ENCODE measurements at regions not wholly inside any gene's neighbourhood (a gene's known extent, or its start where the extent isn't known, plus 50 kb on each side); places are given as distances from the start of the nearest gene placed in this dataset.
"Not testable (repeated sequence)": the region's sequence is repeated elsewhere in the genome, so short reads cannot be mapped to it uniquely, and the experiment has no call there.

DNA sequence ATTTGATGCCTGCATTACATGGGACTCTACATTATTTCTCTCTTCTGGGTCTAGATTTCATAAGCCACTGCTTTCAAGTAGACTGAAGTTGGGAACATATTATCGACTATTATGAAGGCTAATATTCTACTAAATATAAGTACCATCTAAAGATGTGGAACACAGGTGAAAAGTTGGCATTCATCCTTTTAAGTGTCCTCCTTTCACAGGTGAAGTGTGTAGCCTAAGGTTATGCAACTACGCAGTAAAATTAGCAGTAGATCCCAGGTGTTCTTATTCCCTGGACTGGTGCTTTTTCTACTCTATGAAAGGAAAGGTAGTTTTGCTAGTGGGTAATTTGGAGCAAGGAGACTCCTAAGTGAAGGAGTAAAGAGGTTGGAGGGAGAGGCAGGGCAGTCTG, 88.2 kb upstream of the DPP10 start:
- no peak for DNase-seq
- TF ChIP-seq, protein P1, sequence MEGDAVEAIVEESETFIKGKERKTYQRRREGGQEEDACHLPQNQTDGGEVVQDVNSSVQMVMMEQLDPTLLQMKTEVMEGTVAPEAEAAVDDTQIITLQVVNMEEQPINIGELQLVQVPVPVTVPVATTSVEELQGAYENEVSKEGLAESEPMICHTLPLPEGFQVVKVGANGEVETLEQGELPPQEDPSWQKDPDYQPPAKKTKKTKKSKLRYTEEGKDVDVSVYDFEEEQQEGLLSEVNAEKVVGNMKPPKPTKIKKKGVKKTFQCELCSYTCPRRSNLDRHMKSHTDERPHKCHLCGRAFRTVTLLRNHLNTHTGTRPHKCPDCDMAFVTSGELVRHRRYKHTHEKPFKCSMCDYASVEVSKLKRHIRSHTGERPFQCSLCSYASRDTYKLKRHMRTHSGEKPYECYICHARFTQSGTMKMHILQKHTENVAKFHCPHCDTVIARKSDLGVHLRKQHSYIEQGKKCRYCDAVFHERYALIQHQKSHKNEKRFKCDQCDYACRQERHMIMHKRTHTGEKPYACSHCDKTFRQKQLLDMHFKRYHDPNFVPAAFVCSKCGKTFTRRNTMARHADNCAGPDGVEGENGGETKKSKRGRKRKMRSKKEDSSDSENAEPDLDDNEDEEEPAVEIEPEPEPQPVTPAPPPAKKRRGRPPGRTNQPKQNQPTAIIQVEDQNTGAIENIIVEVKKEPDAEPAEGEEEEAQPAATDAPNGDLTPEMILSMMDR (IDR thresholded peaks at IDR 0.05; ENCODE audit: control extremely low read depth, extremely low read depth), result no peak
- H3K36me3 ChIP-seq (ENCODE audit: control insufficient read depth in 4 of 4, insufficient read depth in 4 of 4, low read length in 4 of 4), result no peaks in the 10 kb centered on the region
- H3K4me1 ChIP-seq (ENCODE audit: control insufficient read depth in 5 of 5, insufficient read depth in 5 of 5, low read length in 5 of 5), result no peaks in the 10 kb centered on the region
- H3K27me3 ChIP-seq (ENCODE audit: control insufficient read depth in 3 of 3, insufficient read depth in 3 of 3, low read length in 2 of 3), result no peaks in the 10 kb centered on the region
- 68 to 87% methylated on average over 2 of the region's 2 CpGs for whole genome bisulfite sequencing, 2 donors
- no peak overlapping the region for H3K4me3 ChIP-seq
- ATAC-seq (ENCODE audit: insufficient read depth, low FRiP score), result no peak
- no peaks in the 10 kb centered on the region for H3K9me3 ChIP-seq (ENCODE audit: control insufficient read depth in 4 of 4, insufficient read depth in 3 of 4, low read length in 3 of 4)
- no peak overlapping the region for H3K27ac ChIP-seq (ENCODE audit: low read depth in 1 of 2, low read length in 1 of 2)
- H3K9ac ChIP-seq (ENCODE audit: insufficient read depth in 1 of 2, low read length in 2 of 2), result no peak overlapping the region

DNA sequence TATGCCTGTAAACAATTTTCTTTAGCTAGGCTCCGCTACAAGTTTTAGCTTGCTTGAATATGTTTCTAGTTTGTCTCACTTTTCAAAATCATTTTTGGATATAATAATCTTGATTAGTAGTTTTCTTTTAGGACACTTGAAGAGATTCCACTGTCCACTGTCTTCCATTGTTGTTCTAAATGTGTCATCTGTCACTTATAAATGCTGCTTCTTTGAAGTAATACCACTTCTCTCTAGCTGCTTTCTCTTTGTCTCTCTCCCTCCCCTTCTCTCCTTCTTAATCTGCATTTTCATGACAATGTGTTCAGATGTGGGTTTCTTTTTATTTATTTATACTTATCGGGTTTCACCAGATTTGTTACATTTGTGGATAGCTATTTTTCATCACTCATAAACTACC, 73.7 kb upstream of the DPP10 start:
- no peak overlapping the region for H3K27ac ChIP-seq (ENCODE audit: low read depth in 1 of 2, low read length in 1 of 2)
- H3K9ac ChIP-seq (ENCODE audit: insufficient read depth in 1 of 2, low read length in 2 of 2), result no peak overlapping the region
- no peak overlapping the region for H3K4me3 ChIP-seq
- peaks cover 0 to 20% (median 3%) of the 10 kb centered on the region in 4 donors for H3K9me3 ChIP-seq (ENCODE audit: control insufficient read depth in 4 of 4, insufficient read depth in 3 of 4, low read length in 3 of 4)
- TF ChIP-seq, protein P1 (IDR thresholded peaks at IDR 0.05; ENCODE audit: control extremely low read depth, extremely low read depth), result no peak
- 66 to 98% methylated on average over 2 of the region's 2 CpGs for WGBS, 2 donors
- H3K27me3 ChIP-seq (ENCODE audit: control insufficient read depth in 3 of 3, insufficient read depth in 3 of 3, low read length in 2 of 3), result no peaks in the 10 kb centered on the region
- no peaks in the 10 kb centered on the region for H3K4me1 ChIP-seq (ENCODE audit: control insufficient read depth in 5 of 5, insufficient read depth in 5 of 5, low read length in 5 of 5)
- no peak for ATAC-seq (ENCODE audit: insufficient read depth, low FRiP score)
- H3K36me3 ChIP-seq (ENCODE audit: control insufficient read depth in 4 of 4, insufficient read depth in 4 of 4, low read length in 4 of 4), result no peaks in the 10 kb centered on the region
- no peak for DNase-seq

DNA sequence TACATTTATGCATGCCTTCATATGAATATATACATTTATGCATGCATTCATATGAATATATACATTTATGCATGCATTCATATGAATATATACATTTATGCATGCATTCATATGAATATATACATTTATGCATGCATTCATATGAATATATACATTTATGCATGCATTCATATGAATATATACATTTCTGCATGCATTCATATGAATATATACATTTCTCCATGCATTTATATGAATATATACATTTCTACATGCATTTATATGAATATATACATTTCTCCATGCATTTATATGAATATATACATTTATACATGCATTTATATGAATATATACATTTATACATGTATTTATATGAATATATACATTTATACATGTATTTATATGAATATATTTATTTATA, 70.7 kb upstream of the DPP10 start:
- not testable (repeated sequence) for H3K27ac ChIP-seq (ENCODE audit: low read depth in 1 of 2, low read length in 1 of 2); H3K9ac ChIP-seq (ENCODE audit: insufficient read depth in 1 of 2, low read length in 2 of 2); H3K4me1 ChIP-seq (ENCODE audit: control insufficient read depth in 5 of 5, insufficient read depth in 5 of 5, low read length in 5 of 5); DNase-seq; H3K27me3 ChIP-seq (ENCODE audit: control insufficient read depth in 3 of 3, insufficient read depth in 3 of 3, low read length in 2 of 3); H3K4me3 ChIP-seq; H3K36me3 ChIP-seq (ENCODE audit: control insufficient read depth in 4 of 4, insufficient read depth in 4 of 4, low read length in 4 of 4); ATAC-seq (ENCODE audit: insufficient read depth, low FRiP score)
- H3K9me3 ChIP-seq (ENCODE audit: control insufficient read depth in 4 of 4, insufficient read depth in 3 of 4, low read length in 3 of 4), result peaks cover 0 to 20% (median 3%) of the 10 kb centered on the region in 4 donors

DNA sequence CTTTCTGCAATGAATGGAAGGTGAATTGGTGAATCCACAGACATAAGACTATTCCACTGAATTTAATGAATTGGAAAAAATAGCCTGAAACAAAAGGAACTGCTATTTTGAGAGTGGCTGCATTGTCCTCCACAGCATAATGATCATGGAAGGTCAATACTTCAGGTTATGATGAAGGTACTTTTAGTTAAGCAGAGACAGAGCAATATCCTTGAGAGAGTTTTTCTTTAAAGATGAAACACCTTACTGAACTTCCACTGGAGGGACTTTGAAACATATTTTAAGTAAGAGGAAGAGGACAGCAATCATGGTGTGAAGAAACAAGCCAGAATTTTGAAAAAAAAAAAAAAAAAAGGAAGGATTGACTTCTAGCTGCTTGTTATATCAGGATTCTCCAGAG, 68.8 kb upstream of the DPP10 start:
- no peak for DNase-seq
- peaks cover 0 to 11% (median 0%) of the 10 kb centered on the region in 4 donors for H3K9me3 ChIP-seq (ENCODE audit: control insufficient read depth in 4 of 4, insufficient read depth in 3 of 4, low read length in 3 of 4)

More for the DNA sequence above, 68.8 kb upstream of the DPP10 start:
- Histone ChIP-seq H3K27ac (ENCODE audit: low read depth in 1 of 2, low read length in 1 of 2) (no peak overlapping the region), H3K9ac (ENCODE audit: insufficient read depth in 1 of 2, low read length in 2 of 2) (no peak overlapping the region), H3K36me3 (ENCODE audit: control insufficient read depth in 4 of 4, insufficient read depth in 4 of 4, low read length in 4 of 4) (no peaks in the 10 kb centered on the region), H3K27me3 (ENCODE audit: control insufficient read depth in 3 of 3, insufficient read depth in 3 of 3, low read length in 2 of 3) (no peaks in the 10 kb centered on the region), H3K4me1 (ENCODE audit: control insufficient read depth in 5 of 5, insufficient read depth in 5 of 5, low read length in 5 of 5) (no peaks in the 10 kb centered on the region), H3K4me3 (no peak overlapping the region)
- TF ChIP-seq, protein P1 (IDR thresholded peaks at IDR 0.05; ENCODE audit: control extremely low read depth, extremely low read depth), result no peak
- ATAC-seq (ENCODE audit: insufficient read depth, low FRiP score), result no peak

All from lung (tissue), 11 donors.